ENCODE measurements at regions not wholly inside any gene's neighbourhood (a gene's known extent, or its start where the extent isn't known, plus 50 kb on each side); places are given as distances from the start of the nearest gene placed in this dataset.

- DNase-seq = no peak
Observed at GRCh38 chr1:96643519-96643918, 78.1 kb upstream of the PTBP2 start.

- no peak for DNase-seq
Observed at GRCh38 chr1:96649301-96649700, 72.3 kb upstream of the PTBP2 start.

GRCh38 chr1:96651517-96651916 is 70.1 kb upstream of the PTBP2 start:
- DNase-seq = no peak

GRCh38 chr1:96660051-96660450 is 61.5 kb upstream of the PTBP2 start:
- DNase-seq = no peak

GRCh38 chr1:96660503-96660902 is 61.1 kb upstream of the PTBP2 start:
- no peak for DNase-seq
